ENCODE measurements at regions not wholly inside any gene's neighbourhood (a gene's known extent, or its start where the extent isn't known, plus 50 kb on each side); places are given as distances from the start of the nearest gene placed in this dataset.
"Not testable (repeated sequence)": the region's sequence is repeated elsewhere in the genome, so short reads cannot be mapped to it uniquely, and the experiment has no call there.

- DNase-seq (ENCODE audit: low read depth in 4 of 4, low spot score in 3 of 4) = no peak
Observed at GRCh38 chr17:71102777-71103176, 933.4 kb downstream of the KCNJ2 start.

- DNase-seq (ENCODE audit: low read depth in 4 of 4, low spot score in 3 of 4) = no peak
Observed at GRCh38 chr17:71104225-71104624, 934.9 kb downstream of the KCNJ2 start.

GRCh38 chr17:71106056-71106455 lies 936.7 kb downstream of the KCNJ2 start:
- DNase-seq (ENCODE audit: low read depth in 4 of 4, low spot score in 3 of 4) = not testable (repeated sequence)

GRCh38 chr17:71107136-71107535 lies 937.8 kb downstream of the KCNJ2 start:
- DNase-seq (ENCODE audit: low read depth in 4 of 4, low spot score in 3 of 4) = no peak

- no peak for DNase-seq (ENCODE audit: low read depth in 4 of 4, low spot score in 3 of 4)
Observed at GRCh38 chr17:71109697-71110096, 940.4 kb downstream of the KCNJ2 start.

GRCh38 chr17:71110326-71110725 lies 941.0 kb downstream of the KCNJ2 start:
- DNase-seq (ENCODE audit: low read depth in 4 of 4, low spot score in 3 of 4) = no peak

GRCh38 chr17:71111460-71111859 lies 942.1 kb downstream of the KCNJ2 start:
- DNase-seq (ENCODE audit: low read depth in 4 of 4, low spot score in 3 of 4) = no peak

GRCh38 chr17:71111934-71112333 lies 942.6 kb downstream of the KCNJ2 start:
- no peak for DNase-seq (ENCODE audit: low read depth in 4 of 4, low spot score in 3 of 4)

- DNase-seq (ENCODE audit: low read depth in 4 of 4, low spot score in 3 of 4) = no peak
Observed at GRCh38 chr17:71113347-71113746, 944.0 kb downstream of the KCNJ2 start.

GRCh38 chr17:71114911-71115668 lies 945.8 kb downstream of the KCNJ2 start:
- no peak for DNase-seq (ENCODE audit: low read depth in 4 of 4, low spot score in 3 of 4)

- DNase-seq (ENCODE audit: low read depth in 4 of 4, low spot score in 3 of 4) = no peak
Observed at GRCh38 chr17:71115669-71115972, 946.3 kb downstream of the KCNJ2 start.

GRCh38 chr17:71117466-71117865 lies 948.1 kb downstream of the KCNJ2 start:
- DNase-seq (ENCODE audit: low read depth in 4 of 4, low spot score in 3 of 4) = no peak

- peak in 2 of 4 donors; percentile 2 to 8 for DNase-seq (ENCODE audit: low read depth in 4 of 4, low spot score in 3 of 4)
Observed at GRCh38 chr17:71118039-71118438, 948.7 kb downstream of the KCNJ2 start.

- DNase-seq (ENCODE audit: low read depth in 4 of 4, low spot score in 3 of 4) = no peak
Observed at GRCh38 chr17:71127416-71127815, 958.1 kb downstream of the KCNJ2 start.

GRCh38 chr17:71142333-71142732 lies 973.0 kb downstream of the KCNJ2 start:
- no peak for DNase-seq (ENCODE audit: low read depth in 4 of 4, low spot score in 3 of 4)

- DNase-seq (ENCODE audit: low read depth in 4 of 4, low spot score in 3 of 4) = no peak
Observed at GRCh38 chr17:71145486-71145885, 975.3 kb upstream of the SOX9 start.

- DNase-seq (ENCODE audit: low read depth in 4 of 4, low spot score in 3 of 4) = no peak
Observed at GRCh38 chr17:71147906-71148305, 972.9 kb upstream of the SOX9 start.

- no peak for DNase-seq (ENCODE audit: low read depth in 4 of 4, low spot score in 3 of 4)
Observed at GRCh38 chr17:71149607-71150006, 971.2 kb upstream of the SOX9 start.

- no peak for DNase-seq (ENCODE audit: low read depth in 4 of 4, low spot score in 3 of 4)
Observed at GRCh38 chr17:71157297-71157696, 963.5 kb upstream of the SOX9 start.

- no peak for DNase-seq (ENCODE audit: low read depth in 4 of 4, low spot score in 3 of 4)
Observed at GRCh38 chr17:71158437-71158836, 962.4 kb upstream of the SOX9 start.

- DNase-seq (ENCODE audit: low read depth in 4 of 4, low spot score in 3 of 4) = no peak
Observed at GRCh38 chr17:71163121-71163812, 957.6 kb upstream of the SOX9 start.

GRCh38 chr17:71163813-71164122 lies 957.1 kb upstream of the SOX9 start:
- no peak for DNase-seq (ENCODE audit: low read depth in 4 of 4, low spot score in 3 of 4)

GRCh38 chr17:71164561-71164960 lies 956.3 kb upstream of the SOX9 start:
- no peak for DNase-seq (ENCODE audit: low read depth in 4 of 4, low spot score in 3 of 4)

Data from right renal pelvis (tissue), 4 donors.